HL-60 (cell line): ENCODE measurements at regions not wholly inside any gene's neighbourhood (a gene's known extent, or its start where the extent isn't known, plus 50 kb on each side); places are given as distances from the start of the nearest gene placed in this dataset.

ENCODE experiments used
- DNase-seq, 2 experiments: peaks; one replicate each; pipeline ENCODE4 v3.0.0-alpha.2; 2010 to 2020; ENCODE audit warnings: low read depth in 1 of 2, low spot score in 1 of 2
- H3K27ac ChIP-seq: fragments of 250-450 bp; sonication (Bioruptor Pico); replicated peaks from 2 replicates; pipeline ENCODE4 v1.5.1; 2020; ENCODE audit warnings: mild to moderate bottlenecking, moderate library complexity
- H3K27me3 ChIP-seq: fragments of 250-450 bp; sonication (Bioruptor Pico); 2 replicates; pipeline ENCODE4 v1.5.1; 2021; ENCODE audit warnings: mild to moderate bottlenecking, moderate library complexity; ENCODE audit not compliant: insufficient read depth, poor library complexity, severe bottlenecking
- H3K4me3 ChIP-seq: replicated peaks from 2 replicates; pipeline ENCODE4 v1.5.1; 2011; ENCODE audit warnings: mild to moderate bottlenecking, control low read depth, low read length; ENCODE audit not compliant: insufficient read depth
- GABPA ChIP-seq: IDR thresholded peaks from 2 replicates; pipeline ENCODE4 v1.6.1; 2012; ENCODE audit warnings: low read depth
- POLR2AphosphoS5 ChIP-seq: IDR thresholded peaks from 2 replicates; pipeline ENCODE4 v1.6.1; 2012; ENCODE audit warnings: low read depth
- REST ChIP-seq: IDR thresholded peaks from 2 replicates; pipeline ENCODE4 v1.6.1; 2012; ENCODE audit warnings: low read depth; ENCODE audit not compliant: insufficient replicate concordance
- SPI1 ChIP-seq: IDR thresholded peaks from 2 replicates; pipeline ENCODE4 v1.6.1; 2012; ENCODE audit warnings: low read depth, mild to moderate bottlenecking, borderline replicate concordance
- TF ChIP-seq, protein P1 (sequence below): IDR thresholded peaks from one replicate; pipeline ENCODE4 v1.5.1; 2011; ENCODE audit warnings: low read length, control low read depth, inconsistent platforms; ENCODE audit not compliant: insufficient read depth

- Histone ChIP-seq H3K4me3 (no peak overlapping the region), H3K27ac (no peak overlapping the region), H3K27me3 (no peaks in the 10 kb centered on the region)
- TF ChIP-seq REST (no peak), SPI1 (no peak), POLR2AphosphoS5 (no peak), GABPA (no peak)
- TF ChIP-seq, protein P1, sequence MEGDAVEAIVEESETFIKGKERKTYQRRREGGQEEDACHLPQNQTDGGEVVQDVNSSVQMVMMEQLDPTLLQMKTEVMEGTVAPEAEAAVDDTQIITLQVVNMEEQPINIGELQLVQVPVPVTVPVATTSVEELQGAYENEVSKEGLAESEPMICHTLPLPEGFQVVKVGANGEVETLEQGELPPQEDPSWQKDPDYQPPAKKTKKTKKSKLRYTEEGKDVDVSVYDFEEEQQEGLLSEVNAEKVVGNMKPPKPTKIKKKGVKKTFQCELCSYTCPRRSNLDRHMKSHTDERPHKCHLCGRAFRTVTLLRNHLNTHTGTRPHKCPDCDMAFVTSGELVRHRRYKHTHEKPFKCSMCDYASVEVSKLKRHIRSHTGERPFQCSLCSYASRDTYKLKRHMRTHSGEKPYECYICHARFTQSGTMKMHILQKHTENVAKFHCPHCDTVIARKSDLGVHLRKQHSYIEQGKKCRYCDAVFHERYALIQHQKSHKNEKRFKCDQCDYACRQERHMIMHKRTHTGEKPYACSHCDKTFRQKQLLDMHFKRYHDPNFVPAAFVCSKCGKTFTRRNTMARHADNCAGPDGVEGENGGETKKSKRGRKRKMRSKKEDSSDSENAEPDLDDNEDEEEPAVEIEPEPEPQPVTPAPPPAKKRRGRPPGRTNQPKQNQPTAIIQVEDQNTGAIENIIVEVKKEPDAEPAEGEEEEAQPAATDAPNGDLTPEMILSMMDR = no peak
- no peak for DNase-seq
Observed at GRCh38 chr18:40631319-40631718, 1323.7 kb upstream of the PIK3C3 start.

DNA sequence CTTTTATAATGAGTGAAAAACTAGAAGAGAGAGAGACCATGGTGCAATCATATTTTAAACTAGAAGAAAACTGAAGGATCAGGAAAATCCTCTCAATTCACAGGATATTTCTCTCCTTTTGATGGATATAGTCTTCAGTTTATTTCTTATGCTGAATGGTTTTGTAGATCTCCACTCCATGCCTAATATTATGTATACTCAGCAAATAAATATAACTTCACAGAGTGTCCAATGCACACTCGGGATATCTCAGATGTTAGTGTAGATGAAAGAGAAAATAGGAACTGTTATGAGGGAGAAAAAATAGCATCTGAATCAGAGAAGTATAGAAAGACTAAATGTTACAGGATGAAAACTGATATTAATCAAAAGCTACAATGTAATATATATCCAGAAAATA is 1324.5 kb upstream of the PIK3C3 start:
- Histone ChIP-seq H3K27me3 (no peaks in the 10 kb centered on the region), H3K27ac (no peak overlapping the region), H3K4me3 (no peak overlapping the region)
- no peak for DNase-seq
- no peak for TF ChIP-seq REST
- TF ChIP-seq, protein P1 = no peak
- TF ChIP-seq POLR2AphosphoS5 = no peak
- TF ChIP-seq SPI1 = no peak
- no peak for TF ChIP-seq GABPA

- Histone ChIP-seq H3K27me3 (no peaks in the 10 kb centered on the region), H3K4me3 (no peak overlapping the region), H3K27ac (no peak overlapping the region)
- DNase-seq = no peak
- TF ChIP-seq REST (no peak), GABPA (no peak), SPI1 (no peak), POLR2AphosphoS5 (no peak)
- TF ChIP-seq, protein P1 = no peak
Observed at GRCh38 chr18:40624959-40625358, 1330.1 kb upstream of the PIK3C3 start.
